HepG2 (cell line): ENCODE measurements at regions not wholly inside any gene's neighbourhood (a gene's known extent, or its start where the extent isn't known, plus 50 kb on each side); places are given as distances from the start of the nearest gene placed in this dataset.

ENCODE experiments used
- EZH2 ChIP-seq: conservative IDR thresholded peaks from 2 replicates; pipeline ENCODE4 v1.6.1; 2012; ENCODE audit warnings: mild to moderate bottlenecking, low read depth, low read length, moderate library complexity
- FIP1L1 ChIP-seq: fragments of 200-400 bp; formaldehyde crosslinking; IDR thresholded peaks from 2 replicates; pipeline ENCODE4 v1.6.1; 2018; ENCODE audit warnings: low read depth, mild to moderate bottlenecking, low read length, moderate library complexity, borderline replicate concordance; ENCODE audit not compliant: insufficient read depth
- FOXK1 ChIP-seq: sonication (generic); formaldehyde crosslinking; IDR thresholded peaks from 2 replicates; pipeline ENCODE4 v1.4.0; 2020; ENCODE audit warnings: low read depth, missing genetic modification reagents, borderline replicate concordance
- KLF9 ChIP-seq: IDR thresholded peaks from 2 replicates; pipeline ENCODE4 v1.6.1; 2016; ENCODE audit warnings: low read depth
- TF ChIP-seq, protein P1 (sequence below): sonication (generic); formaldehyde crosslinking; IDR thresholded peaks from 2 replicates; pipeline ENCODE4 v1.4.0; 2020; ENCODE audit warnings: missing genetic modification reagents, borderline replicate concordance
- TF ChIP-seq, protein P2 (sequence below): sonication (generic); formaldehyde crosslinking; IDR thresholded peaks from 2 replicates; pipeline ENCODE4 v1.4.0; 2020; ENCODE audit warnings: missing genetic modification reagents
- TF ChIP-seq, protein P3 (sequence below), 2 experiments: IDR thresholded peaks; 2 replicates each; pipeline ENCODE4 v1.6.1; 2011 to 2012; ENCODE audit warnings: low read length in 2 of 2, borderline replicate concordance in 1 of 2, low read depth in 1 of 2, mild to moderate bottlenecking in 1 of 2, moderate library complexity in 1 of 2
- TF ChIP-seq, protein P4 (sequence below): sonication (generic); formaldehyde crosslinking; IDR thresholded peaks from 2 replicates; pipeline ENCODE4 v1.8.0; 2022; ENCODE audit warnings: low read depth, missing genetic modification reagents

DNA sequence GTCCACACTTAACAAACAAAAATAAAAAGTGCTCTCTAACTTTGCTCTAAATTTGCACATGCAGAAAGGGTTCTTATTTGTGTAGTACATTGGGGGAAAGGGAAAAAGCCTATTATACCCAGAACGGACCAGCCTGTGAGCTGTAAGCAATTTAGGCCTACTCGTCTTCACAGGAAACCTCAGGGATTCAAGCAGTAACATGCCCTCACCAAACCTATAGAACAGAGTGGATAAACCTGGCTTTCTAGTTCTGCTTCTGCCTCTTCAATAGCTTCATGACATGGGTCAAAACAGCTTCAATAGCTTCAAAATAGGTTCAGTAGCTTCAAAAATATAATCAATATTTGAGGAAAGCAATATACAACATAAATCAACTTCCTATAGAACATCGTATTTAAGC, 163.7 kb downstream of the ARL4A start:
- no peak for TF ChIP-seq KLF9 (CRISPR knock-in tag)
- TF ChIP-seq FIP1L1 = no peak
- TF ChIP-seq, protein P1, sequence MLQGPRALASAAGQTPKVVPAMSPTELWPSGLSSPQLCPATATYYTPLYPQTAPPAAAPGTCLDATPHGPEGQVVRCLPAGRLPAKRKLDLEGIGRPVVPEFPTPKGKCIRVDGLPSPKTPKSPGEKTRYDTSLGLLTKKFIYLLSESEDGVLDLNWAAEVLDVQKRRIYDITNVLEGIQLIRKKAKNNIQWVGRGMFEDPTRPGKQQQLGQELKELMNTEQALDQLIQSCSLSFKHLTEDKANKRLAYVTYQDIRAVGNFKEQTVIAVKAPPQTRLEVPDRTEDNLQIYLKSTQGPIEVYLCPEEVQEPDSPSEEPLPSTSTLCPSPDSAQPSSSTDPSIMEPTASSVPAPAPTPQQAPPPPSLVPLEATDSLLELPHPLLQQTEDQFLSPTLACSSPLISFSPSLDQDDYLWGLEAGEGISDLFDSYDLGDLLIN (CRISPR knock-in tag) = no peak
- TF ChIP-seq, protein P2, sequence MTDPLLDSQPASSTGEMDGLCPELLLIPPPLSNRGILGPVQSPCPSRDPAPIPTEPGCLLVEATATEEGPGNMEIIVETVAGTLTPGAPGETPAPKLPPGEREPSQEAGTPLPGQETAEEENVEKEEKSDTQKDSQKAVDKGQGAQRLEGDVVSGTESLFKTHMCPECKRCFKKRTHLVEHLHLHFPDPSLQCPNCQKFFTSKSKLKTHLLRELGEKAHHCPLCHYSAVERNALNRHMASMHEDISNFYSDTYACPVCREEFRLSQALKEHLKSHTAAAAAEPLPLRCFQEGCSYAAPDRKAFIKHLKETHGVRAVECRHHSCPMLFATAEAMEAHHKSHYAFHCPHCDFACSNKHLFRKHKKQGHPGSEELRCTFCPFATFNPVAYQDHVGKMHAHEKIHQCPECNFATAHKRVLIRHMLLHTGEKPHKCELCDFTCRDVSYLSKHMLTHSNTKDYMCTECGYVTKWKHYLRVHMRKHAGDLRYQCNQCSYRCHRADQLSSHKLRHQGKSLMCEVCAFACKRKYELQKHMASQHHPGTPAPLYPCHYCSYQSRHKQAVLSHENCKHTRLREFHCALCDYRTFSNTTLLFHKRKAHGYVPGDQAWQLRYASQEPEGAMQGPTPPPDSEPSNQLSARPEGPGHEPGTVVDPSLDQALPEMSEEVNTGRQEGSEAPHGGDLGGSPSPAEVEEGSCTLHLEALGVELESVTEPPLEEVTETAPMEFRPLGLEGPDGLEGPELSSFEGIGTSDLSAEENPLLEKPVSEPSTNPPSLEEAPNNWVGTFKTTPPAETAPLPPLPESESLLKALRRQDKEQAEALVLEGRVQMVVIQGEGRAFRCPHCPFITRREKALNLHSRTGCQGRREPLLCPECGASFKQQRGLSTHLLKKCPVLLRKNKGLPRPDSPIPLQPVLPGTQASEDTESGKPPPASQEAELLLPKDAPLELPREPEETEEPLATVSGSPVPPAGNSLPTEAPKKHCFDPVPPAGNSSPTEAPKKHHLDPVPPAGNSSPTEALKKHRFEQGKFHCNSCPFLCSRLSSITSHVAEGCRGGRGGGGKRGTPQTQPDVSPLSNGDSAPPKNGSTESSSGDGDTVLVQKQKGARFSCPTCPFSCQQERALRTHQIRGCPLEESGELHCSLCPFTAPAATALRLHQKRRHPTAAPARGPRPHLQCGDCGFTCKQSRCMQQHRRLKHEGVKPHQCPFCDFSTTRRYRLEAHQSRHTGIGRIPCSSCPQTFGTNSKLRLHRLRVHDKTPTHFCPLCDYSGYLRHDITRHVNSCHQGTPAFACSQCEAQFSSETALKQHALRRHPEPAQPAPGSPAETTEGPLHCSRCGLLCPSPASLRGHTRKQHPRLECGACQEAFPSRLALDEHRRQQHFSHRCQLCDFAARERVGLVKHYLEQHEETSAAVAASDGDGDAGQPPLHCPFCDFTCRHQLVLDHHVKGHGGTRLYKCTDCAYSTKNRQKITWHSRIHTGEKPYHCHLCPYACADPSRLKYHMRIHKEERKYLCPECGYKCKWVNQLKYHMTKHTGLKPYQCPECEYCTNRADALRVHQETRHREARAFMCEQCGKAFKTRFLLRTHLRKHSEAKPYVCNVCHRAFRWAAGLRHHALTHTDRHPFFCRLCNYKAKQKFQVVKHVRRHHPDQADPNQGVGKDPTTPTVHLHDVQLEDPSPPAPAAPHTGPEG (CRISPR knock-in tag) = no peak
- TF ChIP-seq, protein P3, sequence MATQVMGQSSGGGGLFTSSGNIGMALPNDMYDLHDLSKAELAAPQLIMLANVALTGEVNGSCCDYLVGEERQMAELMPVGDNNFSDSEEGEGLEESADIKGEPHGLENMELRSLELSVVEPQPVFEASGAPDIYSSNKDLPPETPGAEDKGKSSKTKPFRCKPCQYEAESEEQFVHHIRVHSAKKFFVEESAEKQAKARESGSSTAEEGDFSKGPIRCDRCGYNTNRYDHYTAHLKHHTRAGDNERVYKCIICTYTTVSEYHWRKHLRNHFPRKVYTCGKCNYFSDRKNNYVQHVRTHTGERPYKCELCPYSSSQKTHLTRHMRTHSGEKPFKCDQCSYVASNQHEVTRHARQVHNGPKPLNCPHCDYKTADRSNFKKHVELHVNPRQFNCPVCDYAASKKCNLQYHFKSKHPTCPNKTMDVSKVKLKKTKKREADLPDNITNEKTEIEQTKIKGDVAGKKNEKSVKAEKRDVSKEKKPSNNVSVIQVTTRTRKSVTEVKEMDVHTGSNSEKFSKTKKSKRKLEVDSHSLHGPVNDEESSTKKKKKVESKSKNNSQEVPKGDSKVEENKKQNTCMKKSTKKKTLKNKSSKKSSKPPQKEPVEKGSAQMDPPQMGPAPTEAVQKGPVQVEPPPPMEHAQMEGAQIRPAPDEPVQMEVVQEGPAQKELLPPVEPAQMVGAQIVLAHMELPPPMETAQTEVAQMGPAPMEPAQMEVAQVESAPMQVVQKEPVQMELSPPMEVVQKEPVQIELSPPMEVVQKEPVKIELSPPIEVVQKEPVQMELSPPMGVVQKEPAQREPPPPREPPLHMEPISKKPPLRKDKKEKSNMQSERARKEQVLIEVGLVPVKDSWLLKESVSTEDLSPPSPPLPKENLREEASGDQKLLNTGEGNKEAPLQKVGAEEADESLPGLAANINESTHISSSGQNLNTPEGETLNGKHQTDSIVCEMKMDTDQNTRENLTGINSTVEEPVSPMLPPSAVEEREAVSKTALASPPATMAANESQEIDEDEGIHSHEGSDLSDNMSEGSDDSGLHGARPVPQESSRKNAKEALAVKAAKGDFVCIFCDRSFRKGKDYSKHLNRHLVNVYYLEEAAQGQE (IDR thresholded peaks at IDR 0.05; ENCODE audit: borderline replicate concordance in 1 of 2, low read depth in 1 of 2, low read length in 2 of 2) = no peak
- TF ChIP-seq, protein P4, sequence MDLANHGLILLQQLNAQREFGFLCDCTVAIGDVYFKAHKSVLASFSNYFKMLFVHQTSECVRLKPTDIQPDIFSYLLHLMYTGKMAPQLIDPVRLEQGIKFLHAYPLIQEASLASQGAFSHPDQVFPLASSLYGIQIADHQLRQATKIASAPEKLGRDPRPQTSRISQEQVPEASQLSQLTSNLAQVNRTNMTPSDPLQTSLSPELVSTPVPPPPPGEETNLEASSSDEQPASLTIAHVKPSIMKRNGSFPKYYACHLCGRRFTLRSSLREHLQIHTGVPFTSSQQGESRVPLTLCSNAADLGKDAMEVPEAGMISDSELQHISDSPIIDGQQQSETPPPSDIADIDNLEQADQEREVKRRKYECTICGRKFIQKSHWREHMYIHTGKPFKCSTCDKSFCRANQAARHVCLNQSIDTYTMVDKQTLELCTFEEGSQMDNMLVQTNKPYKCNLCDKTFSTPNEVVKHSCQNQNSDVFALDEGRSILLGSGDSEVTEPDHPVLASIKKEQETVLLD (CRISPR knock-in tag) = no peak
- no peak for TF ChIP-seq EZH2
- TF ChIP-seq FOXK1 (CRISPR knock-in tag) = no peak
